Ishikawa (cell line): ENCODE measurements at regions not wholly inside any gene's neighbourhood (a gene's known extent, or its start where the extent isn't known, plus 50 kb on each side); places are given as distances from the start of the nearest gene placed in this dataset.

Experiments used
- CREB1 ChIP-seq: IDR thresholded peaks from 2 replicates; pipeline ENCODE4 v1.6.1; 2012; ENCODE audit warnings: low read depth
- NFIC ChIP-seq: IDR thresholded peaks from 2 replicates; pipeline ENCODE4 v1.6.1; 2012
- TCF12 ChIP-seq: IDR thresholded peaks from 2 replicates; pipeline ENCODE4 v1.6.1; 2012; ENCODE audit warnings: low read depth
- YY1 ChIP-seq: IDR thresholded peaks from 2 replicates; pipeline ENCODE4 v1.6.1; 2012; ENCODE audit warnings: low read depth
- TF ChIP-seq, protein P1 (sequence below): IDR thresholded peaks from 2 replicates; pipeline ENCODE4 v1.6.1; 2012; ENCODE audit warnings: low read depth, mild to moderate bottlenecking
- TF ChIP-seq, protein P2 (sequence below): IDR thresholded peaks from 2 replicates; pipeline ENCODE4 v1.6.1; 2012

DNA sequence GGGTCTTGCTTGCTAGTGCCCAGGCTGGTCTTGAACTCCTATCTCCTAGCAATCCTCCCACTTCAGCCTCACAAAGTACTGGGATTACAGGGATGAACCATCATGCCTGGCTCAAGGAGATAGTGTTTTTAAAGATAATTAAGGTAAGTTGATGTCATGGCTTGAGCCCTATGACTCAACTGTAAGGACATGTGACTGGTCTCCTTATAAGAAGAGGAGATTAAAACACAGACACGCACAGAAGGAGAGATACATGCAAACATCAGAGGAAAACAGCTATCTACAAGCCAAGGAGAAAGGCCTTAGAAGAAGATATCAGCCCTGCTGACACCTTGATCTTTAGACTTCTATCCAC lies 220.4 kb upstream of the GADL1 start:
- TF ChIP-seq TCF12 (no peak), YY1 (no peak), CREB1 (no peak), NFIC (no peak)
- TF ChIP-seq, protein P1, sequence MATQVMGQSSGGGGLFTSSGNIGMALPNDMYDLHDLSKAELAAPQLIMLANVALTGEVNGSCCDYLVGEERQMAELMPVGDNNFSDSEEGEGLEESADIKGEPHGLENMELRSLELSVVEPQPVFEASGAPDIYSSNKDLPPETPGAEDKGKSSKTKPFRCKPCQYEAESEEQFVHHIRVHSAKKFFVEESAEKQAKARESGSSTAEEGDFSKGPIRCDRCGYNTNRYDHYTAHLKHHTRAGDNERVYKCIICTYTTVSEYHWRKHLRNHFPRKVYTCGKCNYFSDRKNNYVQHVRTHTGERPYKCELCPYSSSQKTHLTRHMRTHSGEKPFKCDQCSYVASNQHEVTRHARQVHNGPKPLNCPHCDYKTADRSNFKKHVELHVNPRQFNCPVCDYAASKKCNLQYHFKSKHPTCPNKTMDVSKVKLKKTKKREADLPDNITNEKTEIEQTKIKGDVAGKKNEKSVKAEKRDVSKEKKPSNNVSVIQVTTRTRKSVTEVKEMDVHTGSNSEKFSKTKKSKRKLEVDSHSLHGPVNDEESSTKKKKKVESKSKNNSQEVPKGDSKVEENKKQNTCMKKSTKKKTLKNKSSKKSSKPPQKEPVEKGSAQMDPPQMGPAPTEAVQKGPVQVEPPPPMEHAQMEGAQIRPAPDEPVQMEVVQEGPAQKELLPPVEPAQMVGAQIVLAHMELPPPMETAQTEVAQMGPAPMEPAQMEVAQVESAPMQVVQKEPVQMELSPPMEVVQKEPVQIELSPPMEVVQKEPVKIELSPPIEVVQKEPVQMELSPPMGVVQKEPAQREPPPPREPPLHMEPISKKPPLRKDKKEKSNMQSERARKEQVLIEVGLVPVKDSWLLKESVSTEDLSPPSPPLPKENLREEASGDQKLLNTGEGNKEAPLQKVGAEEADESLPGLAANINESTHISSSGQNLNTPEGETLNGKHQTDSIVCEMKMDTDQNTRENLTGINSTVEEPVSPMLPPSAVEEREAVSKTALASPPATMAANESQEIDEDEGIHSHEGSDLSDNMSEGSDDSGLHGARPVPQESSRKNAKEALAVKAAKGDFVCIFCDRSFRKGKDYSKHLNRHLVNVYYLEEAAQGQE, result no peak
- TF ChIP-seq, protein P2, sequence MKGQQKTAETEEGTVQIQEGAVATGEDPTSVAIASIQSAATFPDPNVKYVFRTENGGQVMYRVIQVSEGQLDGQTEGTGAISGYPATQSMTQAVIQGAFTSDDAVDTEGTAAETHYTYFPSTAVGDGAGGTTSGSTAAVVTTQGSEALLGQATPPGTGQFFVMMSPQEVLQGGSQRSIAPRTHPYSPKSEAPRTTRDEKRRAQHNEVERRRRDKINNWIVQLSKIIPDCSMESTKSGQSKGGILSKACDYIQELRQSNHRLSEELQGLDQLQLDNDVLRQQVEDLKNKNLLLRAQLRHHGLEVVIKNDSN, result no peak
